HEK293 (cell line): ENCODE measurements at regions not wholly inside any gene's neighbourhood (a gene's known extent, or its start where the extent isn't known, plus 50 kb on each side); places are given as distances from the start of the nearest gene placed in this dataset.
A peak's percentile ranks its signal among the peaks of the same experiment; 100 is the strongest.

Experiments used
- CTCF ChIA-PET: fragments of 350-600 bp; formaldehyde crosslinking; extraction: SDS; loops from one replicate; lab custom pipeline; 2021; ENCODE audit warnings: antibody characterized with exemption; lab: Yijun Ruan, JAX
- POLR2A ChIA-PET: fragments of 300-600 bp; formaldehyde crosslinking; extraction: SDS; loops from one replicate; lab custom pipeline; 2020; ENCODE audit warnings: antibody characterized with exemption, inconsistent platforms; lab: Yijun Ruan, JAX
- H3K27ac ChIP-seq: fragments of 200-500 bp; sonication (Bioruptor generic); 2 replicates; pipeline ENCODE4 v1.5.1; 2014; ENCODE audit warnings: low read depth, low read length, control low read depth, inconsistent platforms; ENCODE audit errors: extremely low read depth
- H3K36me3 ChIP-seq, 2 experiments: fragments of 200-500 bp in 1 of 2; sonication (Bioruptor generic) in 1 of 2; 1 replicate in 1 of 2; 2 replicates in 1 of 2; pipeline ENCODE4 v1.5.1; 2014 to 2017; ENCODE audit warnings: inconsistent platforms in 2 of 2, low read length in 2 of 2; ENCODE audit not compliant: control insufficient read depth in 2 of 2, insufficient read depth in 1 of 2
- H3K4me1 ChIP-seq: fragments of 200-500 bp; sonication (Bioruptor generic); 2 replicates; pipeline ENCODE4 v1.5.1; 2014; ENCODE audit warnings: mild to moderate bottlenecking, low read length, inconsistent platforms; ENCODE audit not compliant: control insufficient read depth, insufficient read depth
- H3K4me3 ChIP-seq: 2 replicates; pipeline ENCODE4 v1.5.1; 2011; ENCODE audit warnings: low read depth, mild to moderate bottlenecking, control low read depth, low read length, moderate library complexity
- H3K9me3 ChIP-seq: fragments of 200-500 bp; sonication (Bioruptor generic); 2 replicates; pipeline ENCODE4 v1.5.1; 2014; ENCODE audit warnings: low read depth, low read length, inconsistent platforms; ENCODE audit not compliant: control insufficient read depth, insufficient read depth
- EGR2 ChIP-seq: fragments of 450-650 bp; formaldehyde crosslinking; IDR thresholded peaks from 2 replicates; pipeline ENCODE4 v1.5.1; 2016; ENCODE audit warnings: low read depth, missing biosample characterization, missing genetic modification characterization
- KLF16 ChIP-seq: fragments of 450-650 bp; formaldehyde crosslinking; IDR thresholded peaks from 2 replicates; pipeline ENCODE4 v1.5.1; 2017; ENCODE audit warnings: missing biosample characterization, missing genetic modification characterization
- OVOL3 ChIP-seq: fragments of 450-650 bp; formaldehyde crosslinking; IDR thresholded peaks from 2 replicates; pipeline ENCODE4 v1.5.1; 2016; ENCODE audit warnings: missing biosample characterization, missing genetic modification characterization
- SALL2 ChIP-seq: fragments of 450-650 bp; formaldehyde crosslinking; IDR thresholded peaks from 2 replicates; pipeline ENCODE4 v1.5.0; 2017; ENCODE audit warnings: missing biosample characterization, mild to moderate bottlenecking, missing genetic modification characterization, borderline replicate concordance
- WT1 ChIP-seq: fragments of 450-650 bp; formaldehyde crosslinking; IDR thresholded peaks from 2 replicates; pipeline ENCODE4 v1.5.1; 2016; ENCODE audit warnings: missing biosample characterization, missing genetic modification characterization
- ZNF140 ChIP-seq: fragments of 450-650 bp; formaldehyde crosslinking; IDR thresholded peaks from 2 replicates; pipeline ENCODE4 v1.5.1; 2016; ENCODE audit warnings: missing biosample characterization, missing genetic modification characterization
- ZNF157 ChIP-seq: fragments of 450-650 bp; formaldehyde crosslinking; IDR thresholded peaks from 2 replicates; pipeline ENCODE4 v1.5.1; 2016; ENCODE audit warnings: missing biosample characterization, missing genetic modification characterization
- ZNF23 ChIP-seq: fragments of 450-650 bp; formaldehyde crosslinking; IDR thresholded peaks from 2 replicates; pipeline ENCODE4 v1.5.1; 2016; ENCODE audit warnings: missing biosample characterization, missing genetic modification characterization, borderline replicate concordance
- ZNF274 ChIP-seq, 2 experiments: fragments of 200-500 bp in 1 of 2; fragments of 450-650 bp in 1 of 2; sonication (Bioruptor generic) in 1 of 2; formaldehyde crosslinking in 1 of 2; IDR thresholded peaks; 2 replicates each; pipeline versions ENCODE4 v1.5.1 to v1.6.1; 2014 to 2016; ENCODE audit warnings: borderline replicate concordance in 1 of 2, inconsistent platforms in 1 of 2, low read length in 1 of 2, missing biosample characterization in 1 of 2, missing genetic modification characterization in 1 of 2
- ZNF350 ChIP-seq: fragments of 450-650 bp; formaldehyde crosslinking; IDR thresholded peaks from 2 replicates; pipeline ENCODE4 v1.5.0; 2017; ENCODE audit warnings: missing biosample characterization, mild to moderate bottlenecking, missing genetic modification characterization
- ZNF404 ChIP-seq: fragments of 450-650 bp; formaldehyde crosslinking; IDR thresholded peaks from 2 replicates; pipeline ENCODE4 v1.5.1; 2017; ENCODE audit warnings: missing biosample characterization, missing genetic modification characterization
- ZNF521 ChIP-seq: fragments of 450-650 bp; formaldehyde crosslinking; IDR thresholded peaks from 2 replicates; pipeline ENCODE4 v1.5.1; 2017; ENCODE audit warnings: missing biosample characterization, mild to moderate bottlenecking, missing genetic modification characterization
- ZNF571 ChIP-seq: fragments of 450-650 bp; formaldehyde crosslinking; IDR thresholded peaks from 2 replicates; pipeline ENCODE4 v1.5.0; 2017; ENCODE audit warnings: missing biosample characterization, missing genetic modification characterization
- ZNF585B ChIP-seq: fragments of 450-650 bp; formaldehyde crosslinking; IDR thresholded peaks from 2 replicates; pipeline ENCODE4 v1.5.1; 2016; ENCODE audit warnings: missing biosample characterization, missing genetic modification characterization
- ZNF596 ChIP-seq: fragments of 450-650 bp; IDR thresholded peaks from 2 replicates; pipeline ENCODE4 v1.5.0; 2018; ENCODE audit warnings: missing biosample characterization, mild to moderate bottlenecking, missing genetic modification characterization, moderate library complexity
- ZNF658 ChIP-seq: fragments of 450-650 bp; formaldehyde crosslinking; IDR thresholded peaks from 2 replicates; pipeline ENCODE4; 2016; ENCODE audit warnings: missing biosample characterization, missing genetic modification characterization
- ZNF670 ChIP-seq: fragments of 450-650 bp; formaldehyde crosslinking; IDR thresholded peaks from 2 replicates; pipeline ENCODE4 v1.5.1; 2016; ENCODE audit warnings: missing biosample characterization, missing genetic modification characterization, low read depth
- ZNF677 ChIP-seq: fragments of 450-650 bp; IDR thresholded peaks from 2 replicates; pipeline ENCODE4 v1.5.0; 2018; ENCODE audit warnings: missing biosample characterization, mild to moderate bottlenecking, missing genetic modification characterization, moderate library complexity
- TF ChIP-seq, protein P1 (sequence below): sonication (generic); formaldehyde crosslinking; IDR thresholded peaks from 2 replicates; pipeline ENCODE4 v1.8.1; 2022; ENCODE audit warnings: mild to moderate bottlenecking, moderate library complexity, missing genetic modification reagents
- TF ChIP-seq, protein P2 (sequence below): fragments of 450-650 bp; formaldehyde crosslinking; IDR thresholded peaks from 2 replicates; pipeline ENCODE4 v1.5.1; 2016; ENCODE audit warnings: missing biosample characterization, missing genetic modification characterization
- TF ChIP-seq, protein P3 (sequence below): fragments of 450-650 bp; formaldehyde crosslinking; IDR thresholded peaks from 2 replicates; pipeline ENCODE4 v1.5.1; 2016; ENCODE audit warnings: missing biosample characterization, missing genetic modification characterization
- TF ChIP-seq, protein P4 (sequence below): fragments of 450-650 bp; formaldehyde crosslinking; IDR thresholded peaks from 2 replicates; pipeline ENCODE4 v1.5.1; 2016; ENCODE audit warnings: missing biosample characterization, missing genetic modification characterization
- TF ChIP-seq, protein P5 (sequence below): fragments of 450-650 bp; formaldehyde crosslinking; IDR thresholded peaks from 2 replicates; pipeline ENCODE4; 2016; ENCODE audit warnings: missing biosample characterization, missing genetic modification characterization
- TF ChIP-seq, protein P6 (sequence below): fragments of 450-650 bp; formaldehyde crosslinking; IDR thresholded peaks from 2 replicates; pipeline ENCODE4 v1.5.1; 2016; ENCODE audit warnings: missing biosample characterization, missing genetic modification characterization
- TF ChIP-seq, protein P7 (sequence below): fragments of 450-650 bp; formaldehyde crosslinking; IDR thresholded peaks from 2 replicates; pipeline ENCODE4 v1.5.1; 2016; ENCODE audit warnings: missing biosample characterization, missing genetic modification characterization

DNA sequence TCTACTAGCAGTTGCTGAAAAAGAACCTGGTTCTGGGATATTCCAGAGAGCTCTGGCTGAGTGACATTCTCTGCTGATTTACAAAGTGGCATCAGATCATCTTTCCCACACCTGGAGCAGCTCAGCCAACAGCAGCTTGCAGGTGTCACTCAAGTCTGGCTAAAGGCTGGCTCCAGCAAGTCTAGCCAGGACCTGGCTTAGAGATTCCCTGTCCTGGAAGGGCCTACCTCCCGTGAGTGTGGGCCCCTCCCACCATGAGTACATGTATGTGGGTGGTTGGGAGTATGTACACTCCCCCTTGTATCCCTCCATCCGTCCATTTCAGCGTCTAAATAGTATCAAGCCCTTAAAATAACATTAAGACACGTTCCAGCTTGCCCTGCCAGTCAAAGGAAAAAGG lies 539.3 kb upstream of the ID4 start:
- no peak overlapping the region for H3K27ac ChIP-seq
- ChIA-PET CTCF (interaction anchor here (0.6 kb wide), 1 partner anchor 814 kb away, joined by 3 read pairs; no protein-coding TSS in a partner anchor), POLR2A (no interaction called here)
- H3K9me3 ChIP-seq = no peaks in the 10 kb centered on the region
- no peaks in the 10 kb centered on the region for H3K36me3 ChIP-seq
- no peak overlapping the region for H3K4me3 ChIP-seq
- 0 out of 2 replicates have a peak, but pooled peaks cover 6% of the 10 kb centered on the region for H3K4me1 ChIP-seq
- TF ChIP-seq WT1 (0 out of 2 replicates have a peak, but pooled peaks have one; percentile 32), EGR2 (no peak), ZNF23 (no peak), ZNF521 (tag by site-specific recombination) (no peak), ZNF140 (no peak), ZNF157 (no peak)
- TF ChIP-seq, protein P1, sequence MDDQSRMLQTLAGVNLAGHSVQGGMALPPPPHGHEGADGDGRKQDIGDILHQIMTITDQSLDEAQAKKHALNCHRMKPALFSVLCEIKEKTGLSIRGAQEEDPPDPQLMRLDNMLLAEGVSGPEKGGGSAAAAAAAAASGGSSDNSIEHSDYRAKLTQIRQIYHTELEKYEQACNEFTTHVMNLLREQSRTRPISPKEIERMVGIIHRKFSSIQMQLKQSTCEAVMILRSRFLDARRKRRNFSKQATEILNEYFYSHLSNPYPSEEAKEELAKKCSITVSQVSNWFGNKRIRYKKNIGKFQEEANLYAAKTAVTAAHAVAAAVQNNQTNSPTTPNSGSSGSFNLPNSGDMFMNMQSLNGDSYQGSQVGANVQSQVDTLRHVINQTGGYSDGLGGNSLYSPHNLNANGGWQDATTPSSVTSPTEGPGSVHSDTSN (CRISPR knock-in tag) = no peak

DNA sequence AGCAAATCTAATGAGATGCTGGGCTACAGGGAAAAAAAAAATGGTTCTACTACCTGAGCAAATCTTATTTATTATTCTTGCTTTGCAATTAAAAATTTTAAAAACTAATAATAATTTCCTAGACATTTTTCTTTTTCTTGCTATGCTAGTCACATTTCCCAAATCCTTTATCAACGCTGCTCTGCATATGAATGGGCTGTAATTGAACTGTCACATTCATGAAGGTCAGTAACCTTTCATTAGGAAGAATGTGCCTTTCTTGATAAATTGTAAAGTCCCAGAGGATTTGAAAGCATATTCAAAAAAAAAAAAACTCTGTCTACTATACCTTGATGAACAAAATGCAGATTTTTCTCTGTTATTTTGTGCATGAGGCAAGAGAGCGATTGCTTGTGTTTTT lies 538.7 kb upstream of the ID4 start:
- POLR2A ChIA-PET = no interaction called here
- CTCF ChIA-PET = interaction anchor here (0.6 kb wide), 1 partner anchor 814 kb away, joined by 3 read pairs; no protein-coding TSS in a partner anchor
- no peaks in the 10 kb centered on the region for H3K36me3 ChIP-seq
- H3K4me3 ChIP-seq = no peak overlapping the region
- H3K9me3 ChIP-seq = no peaks in the 10 kb centered on the region
- H3K4me1 ChIP-seq = 0 out of 2 replicates have a peak, but pooled peaks cover 6% of the 10 kb centered on the region
- H3K27ac ChIP-seq = no peak overlapping the region
- TF ChIP-seq ZNF350 (tag by site-specific recombination) (no peak), KLF16 (tag by site-specific recombination) (no peak), OVOL3 (tag by site-specific recombination) (no peak), ZNF658 (tag by site-specific recombination) (no peak), ZNF670 (tag by site-specific recombination) (no peak), SALL2 (tag by site-specific recombination) (no peak), ZNF596 (tag by site-specific recombination) (no peak)
- TF ChIP-seq, protein P2, sequence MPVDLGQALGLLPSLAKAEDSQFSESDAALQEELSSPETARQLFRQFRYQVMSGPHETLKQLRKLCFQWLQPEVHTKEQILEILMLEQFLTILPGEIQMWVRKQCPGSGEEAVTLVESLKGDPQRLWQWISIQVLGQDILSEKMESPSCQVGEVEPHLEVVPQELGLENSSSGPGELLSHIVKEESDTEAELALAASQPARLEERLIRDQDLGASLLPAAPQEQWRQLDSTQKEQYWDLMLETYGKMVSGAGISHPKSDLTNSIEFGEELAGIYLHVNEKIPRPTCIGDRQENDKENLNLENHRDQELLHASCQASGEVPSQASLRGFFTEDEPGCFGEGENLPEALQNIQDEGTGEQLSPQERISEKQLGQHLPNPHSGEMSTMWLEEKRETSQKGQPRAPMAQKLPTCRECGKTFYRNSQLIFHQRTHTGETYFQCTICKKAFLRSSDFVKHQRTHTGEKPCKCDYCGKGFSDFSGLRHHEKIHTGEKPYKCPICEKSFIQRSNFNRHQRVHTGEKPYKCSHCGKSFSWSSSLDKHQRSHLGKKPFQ (tag by site-specific recombination) = no peak
- TF ChIP-seq, protein P3, sequence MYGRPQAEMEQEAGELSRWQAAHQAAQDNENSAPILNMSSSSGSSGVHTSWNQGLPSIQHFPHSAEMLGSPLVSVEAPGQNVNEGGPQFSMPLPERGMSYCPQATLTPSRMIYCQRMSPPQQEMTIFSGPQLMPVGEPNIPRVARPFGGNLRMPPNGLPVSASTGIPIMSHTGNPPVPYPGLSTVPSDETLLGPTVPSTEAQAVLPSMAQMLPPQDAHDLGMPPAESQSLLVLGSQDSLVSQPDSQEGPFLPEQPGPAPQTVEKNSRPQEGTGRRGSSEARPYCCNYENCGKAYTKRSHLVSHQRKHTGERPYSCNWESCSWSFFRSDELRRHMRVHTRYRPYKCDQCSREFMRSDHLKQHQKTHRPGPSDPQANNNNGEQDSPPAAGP (tag by site-specific recombination) = no peak
- TF ChIP-seq, all 188 proteins: peak for 0

DNA sequence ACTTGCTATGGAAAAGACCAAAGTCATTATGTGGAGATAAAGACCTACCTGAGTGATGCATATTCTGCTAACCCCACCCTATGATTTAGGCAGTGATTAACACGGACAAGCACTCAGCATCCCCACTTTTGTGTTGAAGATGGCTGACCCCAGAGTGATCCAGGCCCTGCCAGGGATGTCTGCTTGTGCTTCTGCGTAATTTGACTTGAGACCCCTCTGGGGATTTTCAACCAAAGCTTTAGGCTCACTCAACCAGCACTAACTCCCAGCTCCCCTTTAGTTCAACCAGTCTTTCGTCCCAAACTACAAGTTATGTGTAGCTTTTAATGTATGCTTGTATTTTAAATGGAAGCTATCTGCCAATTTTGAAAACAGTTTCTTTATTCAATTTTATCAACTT lies 538.0 kb upstream of the ID4 start:
- no peak overlapping the region for H3K27ac ChIP-seq
- no peaks in the 10 kb centered on the region for H3K9me3 ChIP-seq
- H3K36me3 ChIP-seq = no peaks in the 10 kb centered on the region
- H3K4me3 ChIP-seq = no peak overlapping the region
- ChIA-PET POLR2A (no interaction called here), CTCF (interaction anchor here (0.6 kb wide), 1 partner anchor 88 kb away, joined by 3 read pairs; no protein-coding TSS in a partner anchor)
- H3K4me1 ChIP-seq = 0 out of 2 replicates have a peak, but pooled peaks cover 6% of the 10 kb centered on the region
- no peak for TF ChIP-seq ZNF585B (tag by site-specific recombination)
- TF ChIP-seq, protein P4, sequence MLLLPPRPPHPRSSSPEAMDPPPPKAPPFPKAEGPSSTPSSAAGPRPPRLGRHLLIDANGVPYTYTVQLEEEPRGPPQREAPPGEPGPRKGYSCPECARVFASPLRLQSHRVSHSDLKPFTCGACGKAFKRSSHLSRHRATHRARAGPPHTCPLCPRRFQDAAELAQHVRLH (tag by site-specific recombination) = no peak
- TF ChIP-seq ZNF677 (tag by site-specific recombination) = no peak
- TF ChIP-seq ZNF274 (IDR thresholded peaks at IDR 0.05; ENCODE audit: low read length) = no peak
- no peak for TF ChIP-seq ZNF274 (tag by site-specific recombination; IDR thresholded peaks at IDR 0.05; ENCODE audit: borderline replicate concordance)
- no peak for TF ChIP-seq ZNF404 (tag by site-specific recombination)
- TF ChIP-seq, protein P5, sequence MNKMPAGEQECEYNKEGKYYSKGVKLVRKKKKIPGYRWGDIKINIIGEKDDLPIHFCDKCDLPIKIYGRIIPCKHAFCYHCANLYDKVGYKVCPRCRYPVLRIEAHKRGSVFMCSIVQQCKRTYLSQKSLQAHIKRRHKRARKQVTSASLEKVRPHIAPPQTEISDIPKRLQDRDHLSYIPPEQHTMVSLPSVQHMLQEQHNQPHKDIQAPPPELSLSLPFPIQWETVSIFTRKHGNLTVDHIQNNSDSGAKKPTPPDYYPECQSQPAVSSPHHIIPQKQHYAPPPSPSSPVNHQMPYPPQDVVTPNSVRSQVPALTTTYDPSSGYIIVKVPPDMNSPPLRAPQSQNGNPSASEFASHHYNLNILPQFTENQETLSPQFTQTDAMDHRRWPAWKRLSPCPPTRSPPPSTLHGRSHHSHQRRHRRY (tag by site-specific recombination) = no peak
- TF ChIP-seq ZNF571 = no peak
- TF ChIP-seq, protein P6, sequence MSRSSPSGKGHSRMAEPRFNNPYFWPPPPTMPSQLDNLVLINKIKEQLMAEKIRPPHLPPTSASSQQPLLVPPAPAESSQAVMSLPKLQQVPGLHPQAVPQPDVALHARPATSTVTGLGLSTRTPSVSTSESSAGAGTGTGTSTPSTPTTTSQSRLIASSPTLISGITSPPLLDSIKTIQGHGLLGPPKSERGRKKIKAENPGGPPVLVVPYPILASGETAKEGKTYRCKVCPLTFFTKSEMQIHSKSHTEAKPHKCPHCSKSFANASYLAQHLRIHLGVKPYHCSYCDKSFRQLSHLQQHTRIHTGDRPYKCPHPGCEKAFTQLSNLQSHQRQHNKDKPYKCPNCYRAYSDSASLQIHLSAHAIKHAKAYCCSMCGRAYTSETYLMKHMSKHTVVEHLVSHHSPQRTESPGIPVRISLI (tag by site-specific recombination) = no peak
- TF ChIP-seq, protein P7, sequence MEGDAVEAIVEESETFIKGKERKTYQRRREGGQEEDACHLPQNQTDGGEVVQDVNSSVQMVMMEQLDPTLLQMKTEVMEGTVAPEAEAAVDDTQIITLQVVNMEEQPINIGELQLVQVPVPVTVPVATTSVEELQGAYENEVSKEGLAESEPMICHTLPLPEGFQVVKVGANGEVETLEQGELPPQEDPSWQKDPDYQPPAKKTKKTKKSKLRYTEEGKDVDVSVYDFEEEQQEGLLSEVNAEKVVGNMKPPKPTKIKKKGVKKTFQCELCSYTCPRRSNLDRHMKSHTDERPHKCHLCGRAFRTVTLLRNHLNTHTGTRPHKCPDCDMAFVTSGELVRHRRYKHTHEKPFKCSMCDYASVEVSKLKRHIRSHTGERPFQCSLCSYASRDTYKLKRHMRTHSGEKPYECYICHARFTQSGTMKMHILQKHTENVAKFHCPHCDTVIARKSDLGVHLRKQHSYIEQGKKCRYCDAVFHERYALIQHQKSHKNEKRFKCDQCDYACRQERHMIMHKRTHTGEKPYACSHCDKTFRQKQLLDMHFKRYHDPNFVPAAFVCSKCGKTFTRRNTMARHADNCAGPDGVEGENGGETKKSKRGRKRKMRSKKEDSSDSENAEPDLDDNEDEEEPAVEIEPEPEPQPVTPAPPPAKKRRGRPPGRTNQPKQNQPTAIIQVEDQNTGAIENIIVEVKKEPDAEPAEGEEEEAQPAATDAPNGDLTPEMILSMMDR (tag by site-specific recombination) = no peak
